ENCODE measurements at regions not wholly inside any gene's neighbourhood (a gene's known extent, or its start where the extent isn't known, plus 50 kb on each side); places are given as distances from the start of the nearest gene placed in this dataset.
A peak's percentile ranks its signal among the peaks of the same experiment; 100 is the strongest.

DNA sequence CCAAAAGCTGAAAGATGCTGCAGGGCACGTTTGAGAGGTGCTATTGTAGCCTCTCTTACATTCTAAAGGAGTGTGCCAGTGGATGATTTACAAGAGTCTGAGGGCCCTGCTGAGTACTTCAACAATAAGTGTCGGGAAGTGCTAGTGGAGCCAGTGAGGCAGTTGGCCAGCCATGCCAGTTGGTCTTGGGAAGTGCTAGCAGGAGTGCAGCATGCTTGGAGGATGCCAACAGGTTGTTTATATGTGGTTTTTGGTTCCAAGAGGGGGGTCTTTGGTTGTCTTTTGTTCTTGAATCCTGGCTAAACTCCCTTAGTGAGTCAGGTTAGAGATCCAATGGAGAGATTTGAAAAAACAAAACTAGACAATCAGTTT lies 335.3 kb downstream of the PABPC4L start:
- no peak for DNase-seq

DNA sequence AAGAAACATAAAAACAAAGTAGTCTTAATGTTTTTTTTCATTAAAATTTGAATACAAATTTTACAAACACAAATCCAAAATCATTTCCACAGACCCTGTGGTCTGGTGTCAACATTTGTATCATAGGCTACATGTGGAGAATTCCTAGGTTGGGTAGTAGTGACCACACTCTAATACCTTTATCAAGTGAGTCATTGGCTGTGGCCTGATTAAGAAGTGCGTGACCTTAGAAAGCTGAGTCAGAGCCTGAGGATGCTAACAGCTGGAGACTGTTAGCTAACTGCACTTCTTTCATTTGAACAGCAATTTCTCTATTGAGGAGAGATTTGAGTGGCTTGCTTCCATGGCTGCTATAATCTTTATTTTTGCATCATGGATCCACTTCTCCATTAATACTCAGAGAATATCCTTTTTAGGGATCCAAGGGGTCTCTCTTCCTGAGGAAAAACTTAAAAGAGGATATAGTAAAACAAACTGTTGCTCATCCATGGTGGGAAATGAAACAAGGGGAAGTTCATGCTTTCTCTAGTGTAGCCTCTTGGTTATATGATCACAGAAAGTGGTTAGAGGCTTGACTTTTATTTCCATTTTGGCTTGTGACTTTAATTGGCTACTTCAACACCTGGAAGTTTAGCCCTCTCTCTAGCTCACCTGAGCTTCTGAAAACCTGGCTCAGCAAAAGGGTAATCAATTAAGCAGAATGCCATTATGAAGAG lies 335.8 kb downstream of the PABPC4L start:
- DNase-seq = peak; percentile 80

- DNase-seq = no peak
Observed at GRCh38 chr4:133863153-133863552, 338.4 kb downstream of the PABPC4L start.

DNA sequence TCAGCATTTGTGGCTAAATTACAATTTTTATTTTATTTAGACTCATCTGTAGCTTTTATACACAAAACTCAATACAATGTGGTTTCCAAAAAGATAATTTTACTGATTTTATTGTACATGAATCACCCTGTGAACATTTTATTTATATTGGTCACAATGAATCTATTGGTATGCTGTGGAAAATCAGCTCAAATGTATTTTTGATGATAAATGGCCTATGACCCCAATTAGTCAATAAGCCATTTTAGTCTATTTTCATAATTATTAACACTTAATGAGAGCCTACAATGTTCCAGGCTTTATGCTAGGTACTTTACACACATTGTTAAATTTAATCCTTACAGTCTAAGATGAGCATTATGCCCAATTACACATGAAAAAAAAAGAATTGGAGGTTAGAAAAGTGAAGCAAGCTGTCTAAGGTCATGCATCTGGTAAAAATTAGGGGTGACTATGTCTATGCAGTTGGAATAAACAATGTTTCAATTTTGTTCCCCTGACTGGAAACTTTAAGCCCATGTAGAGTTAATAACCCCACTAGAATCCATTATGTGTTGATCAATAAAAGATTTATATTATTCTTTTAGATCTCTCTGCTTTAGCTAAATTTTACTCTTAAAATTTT lies 344.7 kb downstream of the PABPC4L start:
- DNase-seq = no peak

GRCh38 chr4:133855001-133855400 lies 346.6 kb downstream of the PABPC4L start:
- DNase-seq = no peak

DNA sequence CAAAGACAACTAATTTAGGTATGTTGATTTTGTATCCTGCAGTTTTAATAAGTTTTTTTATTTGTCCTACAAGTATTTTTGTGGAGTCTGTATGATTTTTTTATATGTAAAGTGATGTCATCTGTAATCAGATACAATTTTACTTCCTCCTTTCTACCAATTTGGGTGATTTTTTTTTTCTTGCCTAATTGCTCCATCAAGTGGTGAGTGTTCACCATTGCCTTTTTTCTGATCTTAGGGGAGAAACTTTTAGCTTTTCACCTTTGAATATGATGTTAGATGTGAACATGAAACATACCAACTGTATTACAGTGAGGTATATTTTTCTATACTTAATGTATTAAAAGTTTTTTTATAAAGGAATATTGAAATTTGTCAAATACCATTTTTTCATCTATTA lies 362.3 kb downstream of the PABPC4L start:
- no peak for DNase-seq

GRCh38 chr4:133823177-133823576 lies 378.4 kb downstream of the PABPC4L start:
- DNase-seq = no peak

- no peak for DNase-seq
Observed at GRCh38 chr4:133812954-133813353, 388.6 kb downstream of the PABPC4L start.

DNA sequence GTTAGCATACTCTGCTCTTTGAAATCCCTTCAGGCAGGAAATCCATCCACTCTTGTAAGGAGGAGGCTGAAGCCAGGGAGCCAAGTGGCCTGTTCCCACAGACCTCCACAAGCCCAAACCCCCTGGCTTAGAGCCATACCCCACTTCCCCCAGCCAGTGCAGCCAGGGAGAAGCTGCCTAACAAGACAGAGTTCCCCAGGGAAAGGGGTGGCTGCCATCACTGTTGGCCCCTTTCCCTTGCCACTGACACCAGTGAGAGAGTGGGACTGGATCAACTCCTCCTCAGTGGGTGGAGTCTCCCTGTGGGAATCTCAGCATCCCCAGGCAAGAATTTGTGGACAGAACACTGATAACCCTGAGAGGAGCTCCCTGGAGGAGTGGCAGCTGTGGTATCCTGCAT lies 389.4 kb downstream of the PABPC4L start:
- DNase-seq = no peak

DNA sequence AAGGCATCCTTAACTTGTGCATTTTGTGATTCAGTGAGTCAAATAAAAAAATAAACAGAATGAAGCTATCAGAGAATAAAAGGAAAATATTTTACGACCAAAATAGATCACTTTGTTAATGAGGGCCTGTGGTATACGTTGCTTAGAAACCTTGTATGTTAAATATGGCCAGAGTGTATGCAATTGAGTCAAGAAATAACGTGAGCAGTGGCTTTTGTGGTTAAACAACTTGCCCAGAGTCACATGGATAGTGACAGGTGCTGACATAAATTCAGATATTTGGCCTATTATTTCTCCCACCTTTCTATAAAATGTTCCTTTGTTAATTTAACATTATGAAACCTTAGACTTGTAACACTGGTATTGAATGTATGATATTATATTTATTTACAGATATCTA lies 393.4 kb downstream of the PABPC4L start:
- DNase-seq = no peak

DNA sequence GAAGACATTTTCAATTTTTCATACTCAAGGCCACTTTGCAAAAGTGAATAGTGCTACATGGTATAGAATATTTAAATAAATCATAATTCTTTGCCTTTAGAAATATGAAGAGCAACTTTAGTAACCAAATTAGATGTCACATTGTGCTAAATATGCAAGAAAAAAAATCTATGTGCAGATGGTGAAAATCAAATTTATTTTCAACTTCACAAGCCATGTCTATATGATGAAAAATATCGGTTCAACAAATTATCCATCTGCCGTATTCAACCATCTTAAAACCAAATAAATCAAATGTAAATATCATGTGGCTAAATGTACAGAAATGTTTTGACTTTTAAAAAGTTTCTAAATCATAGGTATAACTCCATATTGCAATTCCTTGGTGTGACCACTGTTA lies 398.2 kb downstream of the PABPC4L start:
- DNase-seq = no peak

DNA sequence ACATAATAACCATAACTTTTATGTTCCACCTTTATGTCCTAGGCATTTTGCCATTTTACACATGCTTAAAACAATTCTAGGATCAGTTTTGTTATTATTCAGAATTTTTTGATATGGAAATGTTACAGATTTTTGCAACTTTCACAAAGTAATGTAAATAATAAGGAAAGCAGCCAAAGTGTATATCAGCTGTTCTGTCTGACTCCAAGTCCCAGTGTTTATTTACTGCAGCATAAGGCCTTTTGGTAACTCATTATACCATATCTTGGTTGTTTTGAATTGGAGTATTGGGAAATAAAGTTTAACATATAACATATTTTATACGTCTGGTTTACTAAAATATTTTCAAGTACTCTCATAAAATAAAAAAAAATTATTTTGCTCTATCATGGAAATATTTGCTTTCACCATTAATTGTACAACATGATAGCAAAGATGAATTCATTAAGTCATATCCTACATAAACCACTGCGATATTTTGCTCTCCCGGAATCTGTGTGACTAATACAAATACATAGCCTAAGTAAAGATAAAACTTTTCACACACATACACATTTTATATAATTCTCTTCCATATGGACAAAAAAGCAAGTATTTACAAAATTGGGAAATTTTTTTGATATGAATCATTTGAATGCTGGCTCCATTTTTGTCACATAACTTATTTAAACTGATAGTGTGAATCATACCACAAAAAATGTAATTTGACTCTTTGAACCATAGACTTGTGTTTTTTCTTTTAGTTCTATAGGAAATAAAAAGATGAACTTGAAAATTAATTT lies 399.0 kb downstream of the PABPC4L start:
- no peak for DNase-seq

- no peak for DNase-seq
Observed at GRCh38 chr4:133801883-133802282, 399.7 kb downstream of the PABPC4L start.

- DNase-seq = no peak
Observed at GRCh38 chr4:133800966-133801365, 400.6 kb downstream of the PABPC4L start.

DNA sequence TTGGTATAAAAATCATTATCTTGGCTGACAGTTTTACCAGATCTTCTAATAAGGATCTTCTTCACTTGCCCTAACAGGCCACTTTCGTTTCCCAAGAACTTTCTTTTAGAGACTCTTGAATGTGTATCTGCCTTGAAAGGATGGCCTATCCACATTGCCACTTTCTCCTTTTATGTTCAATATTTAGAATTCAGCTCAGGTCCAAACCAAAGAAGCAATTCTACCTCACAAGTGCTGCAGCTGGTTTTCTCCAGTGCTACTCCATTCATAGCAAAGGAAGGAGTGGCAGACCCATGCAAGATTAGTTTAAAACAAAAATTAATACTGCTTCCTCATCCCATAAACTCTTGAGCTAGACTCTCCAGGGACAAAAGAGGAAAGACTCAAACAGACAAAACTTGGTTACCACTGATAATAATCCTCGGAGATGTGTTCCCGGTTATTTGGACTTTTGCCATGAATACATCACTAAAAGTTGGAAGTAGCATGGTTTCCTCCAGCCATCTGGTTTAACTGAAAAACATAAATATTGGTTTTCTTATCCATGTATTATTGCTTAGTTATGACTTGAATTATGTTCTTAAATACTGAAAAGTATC lies 401.8 kb downstream of the PABPC4L start:
- DNase-seq = no peak

DNA sequence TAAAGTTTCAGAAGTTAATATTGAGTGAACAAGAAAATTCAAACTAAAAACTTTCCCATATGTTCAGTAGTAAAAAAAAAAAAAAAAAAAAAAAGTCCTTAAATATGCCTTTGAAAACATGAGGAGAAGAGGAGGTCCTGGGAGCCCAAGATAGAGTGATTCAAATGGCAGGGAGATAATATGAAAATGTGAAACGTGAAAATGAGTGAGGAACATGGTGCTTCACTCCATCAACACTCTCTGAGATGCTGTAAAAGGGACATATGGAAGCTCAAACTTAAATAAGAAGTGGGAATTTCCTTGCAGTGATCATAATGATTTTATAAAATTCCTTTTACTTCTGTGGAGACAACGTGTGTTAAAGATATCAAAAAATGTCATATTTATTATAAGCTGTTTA lies 423.9 kb downstream of the PABPC4L start:
- DNase-seq = no peak

- DNase-seq = no peak
Observed at GRCh38 chr4:133776961-133777360, 424.6 kb downstream of the PABPC4L start.

GRCh38 chr4:133776503-133776902 lies 425.1 kb downstream of the PABPC4L start:
- no peak for DNase-seq

DNA sequence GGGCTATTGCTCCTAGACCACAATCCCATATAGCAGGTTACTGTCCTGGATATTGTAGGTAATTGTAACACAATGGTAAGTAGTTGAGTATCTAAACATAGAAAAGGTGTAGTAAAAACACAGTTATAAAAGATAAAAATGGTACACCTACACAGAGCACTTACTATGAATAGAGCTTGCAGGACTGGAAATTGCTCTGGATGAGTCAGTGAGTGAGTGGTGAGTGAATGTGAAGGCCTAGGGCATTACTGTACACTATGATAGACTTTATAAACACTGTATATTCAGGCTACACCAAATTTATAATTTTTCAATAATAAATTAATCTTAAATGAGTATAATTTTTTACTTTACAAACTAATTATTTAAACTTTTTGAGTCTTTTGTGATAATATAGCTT lies 425.7 kb downstream of the PABPC4L start:
- DNase-seq = no peak

DNA sequence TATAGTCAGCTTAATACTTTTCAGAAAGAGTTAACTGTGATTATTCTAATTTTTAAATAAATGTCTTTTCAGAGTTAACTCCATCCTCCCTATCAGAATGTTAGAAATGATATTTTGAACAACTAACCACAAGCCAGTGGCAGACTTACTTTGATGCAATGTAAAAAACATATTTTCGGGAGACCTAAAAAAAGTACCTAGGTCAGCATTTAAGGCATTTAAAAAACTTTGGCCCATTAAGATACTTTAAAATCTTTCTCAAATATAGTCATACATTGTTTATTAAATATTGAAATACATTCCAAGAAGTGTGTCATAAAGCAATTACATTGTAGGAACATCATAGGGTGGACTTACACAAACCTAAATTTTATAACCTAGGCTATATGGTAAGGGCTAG lies 426.1 kb downstream of the PABPC4L start:
- no peak for DNase-seq

DNA sequence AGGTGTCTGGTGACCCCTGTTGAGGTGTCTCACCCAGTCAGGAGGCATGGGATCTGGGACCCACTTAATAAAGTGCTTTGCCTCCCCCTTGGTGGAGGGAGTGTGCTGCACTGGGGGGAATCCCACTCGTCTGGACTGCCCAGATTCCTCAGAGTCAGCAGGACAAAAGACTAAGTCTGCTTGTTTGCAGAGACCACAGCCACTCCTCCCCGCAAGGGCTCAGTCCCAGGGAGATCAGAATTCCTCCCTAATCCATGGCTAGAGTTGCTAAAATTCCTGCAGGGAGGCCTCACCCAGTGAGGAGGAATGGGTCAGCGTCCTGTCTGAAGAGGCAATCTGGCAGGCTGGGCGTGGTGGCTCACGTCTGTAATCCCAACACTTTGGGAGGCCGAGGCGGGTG lies 442.2 kb downstream of the PABPC4L start:
- DNase-seq = no peak

GRCh38 chr4:133741766-133742165 lies 459.8 kb downstream of the PABPC4L start:
- no peak for DNase-seq

DNA sequence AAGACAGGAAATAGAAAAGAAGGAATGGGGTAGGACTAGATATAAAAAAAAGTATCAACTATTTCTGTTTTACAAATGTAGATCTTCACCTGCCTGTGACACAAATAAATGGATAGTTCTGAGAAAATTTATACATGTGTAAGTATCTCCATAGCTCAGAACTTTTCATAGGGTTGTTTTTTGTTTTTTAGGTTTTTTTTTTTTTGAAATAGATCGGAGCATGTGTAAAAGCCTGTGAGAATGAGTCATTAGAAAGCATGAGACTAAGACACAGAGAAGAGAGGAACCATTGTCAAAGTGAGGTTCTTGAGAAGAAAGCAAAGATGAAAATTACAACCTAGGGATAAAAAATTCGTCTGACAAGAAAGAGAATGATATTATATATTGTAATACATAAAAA lies 481.6 kb downstream of the PABPC4L start:
- DNase-seq = no peak

- DNase-seq = no peak
Observed at GRCh38 chr4:133719098-133719497, 482.5 kb downstream of the PABPC4L start.
